Muscle layer of duodenum (tissue), 2 donors: ENCODE measurements at regions not wholly inside any gene's neighbourhood (a gene's known extent, or its start where the extent isn't known, plus 50 kb on each side); places are given as distances from the start of the nearest gene placed in this dataset.

ENCODE experiments used
- H3K27ac ChIP-seq: one replicate; pipeline ENCODE4 v1.7.0; 2013; ENCODE audit warnings: mild to moderate bottlenecking, low read length
- H3K27me3 ChIP-seq: one replicate; pipeline ENCODE4 v1.7.0; 2013; ENCODE audit warnings: low read depth, mild to moderate bottlenecking, control low read depth, low read length
- H3K36me3 ChIP-seq, 2 donors: one replicate each; pipeline ENCODE4 v1.7.0; 2013; ENCODE audit warnings: low read length in 2 of 2, control low read depth in 1 of 2, mild to moderate bottlenecking in 1 of 2; ENCODE audit not compliant: insufficient read depth in 2 of 2, control insufficient read depth in 1 of 2
- H3K4me1 ChIP-seq, 2 donors: one replicate each; pipeline ENCODE4 v1.7.0; 2013; ENCODE audit warnings: low read length in 2 of 2, mild to moderate bottlenecking in 2 of 2, control low read depth in 1 of 2, moderate library complexity in 1 of 2; ENCODE audit not compliant: insufficient read depth in 2 of 2, control insufficient read depth in 1 of 2
- H3K4me3 ChIP-seq, 2 donors: one replicate each; pipeline ENCODE4 v1.7.0; 2013; ENCODE audit warnings: low read length in 2 of 2, low read depth in 1 of 2, mild to moderate bottlenecking in 1 of 2
- H3K9me3 ChIP-seq, 2 donors: one replicate each; pipeline ENCODE4 v1.7.0; 2013; ENCODE audit warnings: low read length in 2 of 2, control low read depth in 1 of 2, mild to moderate bottlenecking in 1 of 2; ENCODE audit not compliant: control insufficient read depth in 1 of 2
- donor health status: healthy.

DNA sequence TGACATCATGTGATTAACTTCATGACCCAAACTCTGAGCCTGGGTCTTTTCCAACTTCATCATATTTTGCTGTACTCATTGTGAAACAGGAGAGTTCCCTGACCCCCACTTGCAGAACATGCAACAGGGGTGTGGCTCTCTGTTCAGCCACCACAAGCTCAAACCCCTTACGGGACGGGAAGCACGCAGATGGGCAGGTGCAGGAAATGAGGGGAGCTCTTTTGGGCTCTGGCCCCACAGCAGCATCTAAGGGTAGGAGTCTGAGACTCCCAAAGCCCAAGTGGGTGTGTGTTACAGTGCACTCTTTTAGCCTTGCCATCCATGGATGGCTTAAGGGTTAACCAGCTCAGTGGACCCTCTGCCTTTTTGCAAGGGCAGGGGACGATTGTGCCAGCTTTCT is 599.5 kb upstream of the SMIM31 start:
- Histone ChIP-seq H3K36me3 (no peaks in the 10 kb centered on the region), H3K27ac (no peak overlapping the region), H3K27me3 (no peaks in the 10 kb centered on the region), H3K4me1 (no peaks in the 10 kb centered on the region), H3K9me3 (no peaks in the 10 kb centered on the region), H3K4me3 (no peak overlapping the region)

DNA sequence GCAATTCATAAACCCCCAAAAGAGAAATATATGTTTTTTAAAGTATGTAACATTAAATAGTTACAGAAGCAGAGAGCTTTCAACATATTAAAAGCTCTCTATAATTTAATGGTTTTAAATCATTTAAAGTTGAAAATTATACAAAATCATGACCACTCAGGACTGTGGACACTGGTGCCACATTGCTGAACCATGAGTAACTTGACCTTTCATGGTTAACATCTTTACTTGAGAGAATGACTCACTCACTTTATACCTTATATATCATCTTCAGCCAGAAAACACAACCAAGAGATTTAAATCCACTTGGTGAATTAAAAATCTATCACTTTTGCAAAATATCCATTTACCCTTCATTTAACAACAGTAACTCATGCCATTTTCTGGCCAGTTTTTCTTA is 584.3 kb upstream of the SMIM31 start:
- Histone ChIP-seq H3K9me3 (no peaks in the 10 kb centered on the region), H3K27ac (no peak overlapping the region), H3K27me3 (no peaks in the 10 kb centered on the region), H3K36me3 (no peaks in the 10 kb centered on the region), H3K4me3 (no peak overlapping the region), H3K4me1 (no peaks in the 10 kb centered on the region)

DNA sequence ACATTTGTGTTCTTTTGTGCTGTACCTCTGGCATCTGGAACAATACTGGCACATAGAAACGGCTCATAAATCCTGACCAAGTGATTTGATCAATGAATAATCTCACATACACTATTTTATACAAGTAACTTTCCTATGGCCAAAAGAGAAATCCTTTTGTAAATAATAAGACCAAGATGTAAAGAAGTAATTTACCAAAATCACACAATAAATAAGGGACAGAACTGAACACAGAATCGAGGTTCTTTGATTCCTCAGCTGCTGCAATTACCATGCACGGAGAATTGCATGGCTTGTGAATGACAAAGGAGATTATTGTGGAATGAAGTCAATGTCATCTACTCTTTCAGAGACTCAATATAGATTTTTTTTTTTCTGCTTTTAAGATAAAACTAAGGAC is 576.8 kb upstream of the SMIM31 start:
- H3K36me3 ChIP-seq: no peaks in the 10 kb centered on the region
- no peaks in the 10 kb centered on the region for H3K4me1 ChIP-seq
- H3K27me3 ChIP-seq: no peaks in the 10 kb centered on the region
- no peaks in the 10 kb centered on the region for H3K9me3 ChIP-seq
- H3K27ac ChIP-seq: no peak overlapping the region
- no peak overlapping the region for H3K4me3 ChIP-seq

DNA sequence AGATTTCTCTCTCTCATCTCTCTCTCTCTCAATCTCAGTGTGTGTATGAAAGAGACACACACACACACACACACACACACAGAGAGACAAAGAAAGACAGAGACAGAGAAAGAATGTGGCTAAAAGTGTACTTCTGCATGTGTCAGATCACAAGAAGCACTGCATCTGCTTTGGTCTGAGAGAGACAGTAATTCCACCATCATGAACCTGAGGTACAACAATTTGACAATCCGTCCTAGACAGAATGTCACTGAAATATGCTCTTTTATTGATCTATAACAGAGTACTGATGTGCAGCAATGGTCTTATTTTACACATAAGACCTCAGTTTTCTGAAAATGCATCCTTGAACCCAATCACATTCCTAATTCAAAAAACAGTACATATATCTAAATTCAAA is 576.2 kb upstream of the SMIM31 start:
- Histone ChIP-seq H3K4me3 (no peak overlapping the region), H3K27me3 (no peaks in the 10 kb centered on the region), H3K9me3 (no peaks in the 10 kb centered on the region), H3K36me3 (no peaks in the 10 kb centered on the region), H3K27ac (no peak overlapping the region), H3K4me1 (no peaks in the 10 kb centered on the region)

DNA sequence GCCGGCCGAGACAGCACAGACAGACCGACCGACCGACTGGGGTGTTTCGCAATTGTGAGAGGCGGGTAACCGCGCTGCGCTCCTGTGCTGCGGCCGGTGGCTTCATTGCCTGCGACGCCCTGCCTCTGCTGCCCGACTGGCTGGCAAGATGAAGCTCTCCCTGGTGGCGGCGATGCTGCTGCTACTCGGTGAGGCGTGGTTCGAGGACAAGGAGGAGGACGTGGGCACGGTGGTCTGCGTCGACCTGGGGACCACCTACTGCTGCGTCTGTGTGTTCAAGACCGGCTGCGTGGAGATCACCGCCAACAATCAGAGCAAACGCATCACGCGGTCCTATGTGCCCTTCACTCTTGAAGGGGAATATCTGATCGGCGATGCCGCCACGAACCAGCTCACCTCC is 565.7 kb upstream of the SMIM31 start:
- Histone ChIP-seq H3K4me3 (no peak overlapping the region), H3K36me3 (no peaks in the 10 kb centered on the region), H3K4me1 (no peaks in the 10 kb centered on the region), H3K9me3 (no peaks in the 10 kb centered on the region), H3K27me3 (no peaks in the 10 kb centered on the region), H3K27ac (no peak overlapping the region)

DNA sequence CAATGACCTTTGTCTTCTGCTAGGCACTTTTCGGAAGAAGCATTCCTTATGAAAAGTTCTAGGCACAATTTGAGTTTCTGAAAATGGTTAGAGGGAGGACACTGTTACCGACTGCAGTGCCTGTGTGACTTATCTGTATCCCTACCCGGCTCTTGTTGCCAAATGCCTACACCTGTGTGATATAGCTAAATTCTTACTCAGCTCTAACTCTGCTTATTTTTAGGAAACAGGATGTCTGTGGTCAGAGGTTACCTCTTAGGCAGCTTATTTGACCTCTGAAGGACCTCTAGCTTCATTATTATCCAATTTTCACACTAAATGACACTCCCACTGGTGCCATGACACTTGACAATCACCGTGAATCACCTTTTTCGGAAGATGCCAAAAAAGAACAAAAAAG is 561.1 kb upstream of the SMIM31 start:
- Histone ChIP-seq H3K4me3 (no peak overlapping the region), H3K27me3 (no peaks in the 10 kb centered on the region), H3K9me3 (no peaks in the 10 kb centered on the region), H3K27ac (no peak overlapping the region), H3K36me3 (no peaks in the 10 kb centered on the region), H3K4me1 (no peaks in the 10 kb centered on the region)

DNA sequence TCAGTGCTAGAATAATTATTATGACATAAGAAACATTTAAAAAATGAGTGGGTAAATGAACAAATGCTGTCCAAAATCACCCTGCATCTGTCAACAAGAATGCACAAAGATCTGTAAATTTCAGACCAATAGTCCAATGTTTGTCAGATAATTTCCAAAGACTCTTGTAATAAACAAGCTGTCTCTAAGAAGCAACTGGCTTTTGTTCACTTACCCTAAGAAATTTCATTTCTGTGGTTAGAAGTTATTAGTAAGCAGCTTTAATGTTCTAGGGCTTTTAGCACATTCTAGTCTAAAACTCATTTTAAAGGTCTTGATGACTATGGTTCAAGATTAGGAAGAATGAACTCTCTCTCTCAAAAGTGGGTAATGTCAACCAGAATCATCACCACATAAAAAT is 560.3 kb upstream of the SMIM31 start:
- Histone ChIP-seq H3K4me3 (no peak overlapping the region), H3K27ac (no peak overlapping the region), H3K27me3 (no peaks in the 10 kb centered on the region), H3K4me1 (no peaks in the 10 kb centered on the region), H3K9me3 (no peaks in the 10 kb centered on the region), H3K36me3 (no peaks in the 10 kb centered on the region)

DNA sequence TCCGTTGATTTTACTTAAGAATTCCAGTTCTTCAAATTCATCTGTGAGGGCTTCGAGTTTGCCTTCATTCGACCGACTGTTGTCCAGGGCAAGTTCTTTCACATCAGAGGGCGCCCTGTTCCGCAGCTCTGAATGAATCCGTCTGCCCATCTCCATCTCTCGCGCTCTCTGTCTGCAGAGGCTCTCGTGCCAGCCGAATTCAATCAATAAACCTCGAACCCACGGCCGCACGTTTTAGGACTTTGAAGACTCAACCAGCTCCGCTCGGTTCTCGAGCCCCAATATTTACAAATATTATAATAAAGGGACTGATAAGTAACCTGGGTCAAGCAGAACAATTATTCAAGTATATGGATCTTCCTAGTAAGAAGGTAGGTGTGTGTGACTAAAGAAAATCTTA is 556.4 kb upstream of the SMIM31 start:
- H3K4me1 ChIP-seq: no peaks in the 10 kb centered on the region
- H3K36me3 ChIP-seq: no peaks in the 10 kb centered on the region
- no peak overlapping the region for H3K4me3 ChIP-seq
- H3K27me3 ChIP-seq: no peaks in the 10 kb centered on the region
- no peaks in the 10 kb centered on the region for H3K9me3 ChIP-seq
- no peak overlapping the region for H3K27ac ChIP-seq

DNA sequence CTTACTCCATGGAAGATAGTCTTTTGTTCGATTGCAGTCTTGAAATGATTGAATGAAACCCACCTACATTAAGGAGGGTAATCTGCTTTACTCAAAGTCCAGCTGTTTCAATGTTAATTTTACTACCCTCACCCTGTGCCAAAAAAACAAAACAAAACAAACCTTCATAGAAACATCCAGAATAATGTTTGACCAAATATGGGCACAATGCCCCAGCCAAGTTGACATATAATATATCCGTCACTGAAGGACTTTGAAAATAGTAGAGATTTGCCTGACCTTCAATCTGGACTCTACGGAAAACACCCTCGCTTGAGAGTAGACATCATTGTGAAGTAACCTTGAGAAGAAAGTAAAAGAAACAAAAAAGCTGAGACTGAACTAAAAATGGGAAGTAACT is 550.5 kb upstream of the SMIM31 start:
- Histone ChIP-seq H3K4me3 (no peak overlapping the region), H3K27me3 (no peaks in the 10 kb centered on the region), H3K36me3 (no peaks in the 10 kb centered on the region), H3K27ac (no peak overlapping the region), H3K9me3 (no peaks in the 10 kb centered on the region), H3K4me1 (no peaks in the 10 kb centered on the region)

DNA sequence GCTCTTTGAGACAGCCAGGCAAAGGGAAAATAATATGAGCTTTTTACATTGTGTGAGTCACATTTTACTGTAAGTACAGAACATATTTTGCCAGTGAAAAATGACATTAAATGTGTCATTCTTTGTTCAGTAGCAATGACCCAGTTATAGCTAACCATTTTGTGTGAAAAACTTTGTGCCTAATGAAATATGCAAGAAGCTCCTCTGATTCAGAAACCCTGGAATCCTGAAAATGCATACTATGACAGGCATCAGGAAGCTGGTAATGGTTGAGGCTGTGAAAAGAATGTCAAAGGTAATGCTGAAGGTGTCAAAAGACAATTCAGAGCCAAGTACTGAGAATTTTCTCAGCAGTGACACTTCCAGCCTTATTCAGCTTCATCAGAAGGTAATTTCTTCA is 549.5 kb upstream of the SMIM31 start:
- H3K27ac ChIP-seq: no peak overlapping the region
- no peaks in the 10 kb centered on the region for H3K36me3 ChIP-seq
- H3K27me3 ChIP-seq: no peaks in the 10 kb centered on the region
- H3K4me3 ChIP-seq: no peak overlapping the region
- H3K9me3 ChIP-seq: no peaks in the 10 kb centered on the region
- H3K4me1 ChIP-seq: no peaks in the 10 kb centered on the region

DNA sequence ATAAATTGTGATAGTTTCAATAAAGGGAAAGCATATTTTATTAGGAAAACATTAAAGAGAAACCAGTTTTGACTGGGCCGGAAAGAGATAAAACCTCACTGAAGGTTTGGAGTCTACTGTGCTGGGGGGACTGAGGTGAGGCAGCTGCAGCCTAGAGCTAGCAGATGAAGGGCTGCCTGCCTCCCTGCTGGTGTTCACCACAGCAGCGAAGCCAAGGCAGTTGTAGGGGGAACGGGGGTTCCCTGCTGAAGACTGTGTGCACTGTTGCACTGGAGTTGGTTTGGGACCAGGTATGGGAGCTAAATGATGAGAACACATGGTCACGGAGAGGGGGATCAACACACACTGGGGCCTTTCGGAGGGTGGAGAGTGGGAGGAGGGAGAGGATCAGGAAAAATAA is 546.5 kb upstream of the SMIM31 start:
- H3K36me3 ChIP-seq: no peaks in the 10 kb centered on the region
- H3K9me3 ChIP-seq: no peaks in the 10 kb centered on the region
- H3K27me3 ChIP-seq: no peaks in the 10 kb centered on the region
- H3K27ac ChIP-seq: no peak overlapping the region
- no peaks in the 10 kb centered on the region for H3K4me1 ChIP-seq
- H3K4me3 ChIP-seq: no peak overlapping the region

DNA sequence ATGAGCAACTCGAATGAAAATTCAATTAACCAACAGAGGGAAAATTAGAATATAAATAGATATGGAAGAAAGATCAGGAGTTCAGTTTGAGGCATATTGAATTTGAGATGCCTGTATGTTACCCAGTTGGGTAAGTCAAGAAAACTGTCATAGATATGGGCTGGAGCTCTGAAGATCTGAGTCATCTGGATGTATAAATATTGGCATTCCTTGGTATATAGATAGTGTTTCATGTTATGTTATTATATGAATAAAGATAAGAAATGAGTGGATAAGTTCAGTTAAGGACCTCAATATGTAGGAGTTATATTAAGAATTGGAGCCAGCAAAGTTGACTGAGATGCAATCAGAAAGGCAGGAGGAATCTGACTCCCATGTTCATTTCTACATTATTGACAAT is 543.6 kb upstream of the SMIM31 start:
- Histone ChIP-seq H3K27me3 (no peaks in the 10 kb centered on the region), H3K27ac (no peak overlapping the region), H3K4me1 (no peaks in the 10 kb centered on the region), H3K9me3 (no peaks in the 10 kb centered on the region), H3K36me3 (no peaks in the 10 kb centered on the region), H3K4me3 (no peak overlapping the region)
